Loucy (cell line): ENCODE measurements at regions not wholly inside any gene's neighbourhood (a gene's known extent, or its start where the extent isn't known, plus 50 kb on each side); places are given as distances from the start of the nearest gene placed in this dataset.

Experiments
- H2AFZ ChIP-seq: fragments of 200-600 bp; sonication (generic); 2 replicates; pipeline ENCODE4 v1.6.0; 2016; ENCODE audit warnings: antibody characterized with exemption, mild to moderate bottlenecking, low read length, moderate library complexity
- H3F3A ChIP-seq: fragments of 200-600 bp; 2 replicates; pipeline ENCODE4 v1.6.0; 2016; ENCODE audit warnings: antibody characterized with exemption, low read depth, mild to moderate bottlenecking
- H3K27me3 ChIP-seq: fragments of 200-600 bp; sonication (generic); 2 replicates; pipeline ENCODE4 v1.6.1; 2014; ENCODE audit warnings: low read length, mild to moderate bottlenecking; ENCODE audit not compliant: insufficient read depth, poor library complexity, severe bottlenecking
- H3K36me3 ChIP-seq: fragments of 200-600 bp; sonication (generic); 2 replicates; pipeline ENCODE4 v1.6.1; 2016; ENCODE audit warnings: low read length; ENCODE audit not compliant: insufficient read depth
- H3K4me1 ChIP-seq: fragments of 200-600 bp; sonication (generic); 2 replicates; pipeline ENCODE4 v1.5.1; 2014; ENCODE audit warnings: low read length, mild to moderate bottlenecking; ENCODE audit not compliant: insufficient read depth, poor library complexity, severe bottlenecking
- H3K4me2 ChIP-seq: fragments of 200-600 bp; sonication (generic); 2 replicates; pipeline ENCODE4 v1.6.0; 2014; ENCODE audit warnings: antibody characterized with exemption, low read length, low read depth, mild to moderate bottlenecking; ENCODE audit not compliant: poor library complexity, severe bottlenecking
- H3K4me3 ChIP-seq: fragments of 200-600 bp; sonication (generic); 2 replicates; pipeline ENCODE4 v1.5.1; 2014; ENCODE audit warnings: low read length, mild to moderate bottlenecking, mixed read lengths; ENCODE audit not compliant: poor library complexity, severe bottlenecking
- H3K79me2 ChIP-seq: fragments of 200-600 bp; sonication (generic); 2 replicates; pipeline ENCODE4 v1.6.1; 2014; ENCODE audit warnings: low read length; ENCODE audit not compliant: insufficient read depth
- H3K9ac ChIP-seq: fragments of 200-600 bp; sonication (generic); 2 replicates; pipeline ENCODE4 v1.6.0; 2014; ENCODE audit warnings: mild to moderate bottlenecking, low read depth, low read length, moderate library complexity; ENCODE audit not compliant: poor library complexity, severe bottlenecking
- H3K9me2 ChIP-seq: fragments of 200-600 bp; sonication (generic); replicated peaks from 2 replicates; pipeline ENCODE4 v1.6.1; 2016; ENCODE audit warnings: low read depth, low read length, mixed read lengths
- H3K9me3 ChIP-seq: fragments of 200-600 bp; sonication (generic); 2 replicates; pipeline ENCODE4 v1.6.1; 2014; ENCODE audit warnings: mild to moderate bottlenecking, antibody characterized with exemption, low read length, low read depth; ENCODE audit not compliant: insufficient read depth
- H4K20me1 ChIP-seq: fragments of 200-600 bp; sonication (generic); 2 replicates; pipeline ENCODE4 v1.6.0; 2014; ENCODE audit warnings: antibody characterized with exemption, low read length, mild to moderate bottlenecking; ENCODE audit not compliant: insufficient read depth, poor library complexity, severe bottlenecking
- EZH2phosphoT487 ChIP-seq: fragments of 200-600 bp; IDR thresholded peaks from 2 replicates; pipeline ENCODE4 v1.6.1; 2018; ENCODE audit warnings: antibody characterized with exemption, mild to moderate bottlenecking, moderate library complexity, borderline replicate concordance
- TF ChIP-seq, protein P1 (sequence below): fragments of 200-600 bp; sonication (generic); conservative IDR thresholded peaks from 2 replicates; pipeline ENCODE4 v1.5.1; 2014; ENCODE audit warnings: mild to moderate bottlenecking, antibody characterized with exemption, low read length

DNA sequence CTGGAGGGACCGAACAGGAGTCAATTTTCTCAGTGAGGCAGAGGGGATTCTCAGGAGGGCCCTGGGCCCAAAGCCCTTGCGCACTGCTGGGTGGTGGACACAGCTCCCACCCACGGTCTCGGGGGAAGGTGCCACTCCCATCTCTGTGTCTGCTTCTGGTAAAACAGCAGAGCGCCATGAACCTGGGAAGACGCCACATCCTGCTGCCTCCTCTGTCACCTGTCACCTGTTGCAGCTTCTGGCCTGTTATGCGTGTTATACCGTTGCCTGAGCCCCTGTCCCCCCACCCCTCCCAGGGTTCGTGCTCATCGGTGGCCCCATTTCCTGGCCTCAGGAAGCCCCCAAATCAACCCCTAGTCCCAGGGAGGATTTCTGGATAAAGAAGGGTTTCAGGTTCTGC is 125.8 kb upstream of the AJAP1 start:
- H3K27me3 ChIP-seq, result no peaks in the 10 kb centered on the region
- no peaks in the 10 kb centered on the region for H3K79me2 ChIP-seq
- no peaks in the 10 kb centered on the region for H4K20me1 ChIP-seq
- H3K4me3 ChIP-seq, result no peak overlapping the region
- no peaks in the 10 kb centered on the region for H3K36me3 ChIP-seq
- no peak for TF ChIP-seq EZH2phosphoT487
- TF ChIP-seq, protein P1, sequence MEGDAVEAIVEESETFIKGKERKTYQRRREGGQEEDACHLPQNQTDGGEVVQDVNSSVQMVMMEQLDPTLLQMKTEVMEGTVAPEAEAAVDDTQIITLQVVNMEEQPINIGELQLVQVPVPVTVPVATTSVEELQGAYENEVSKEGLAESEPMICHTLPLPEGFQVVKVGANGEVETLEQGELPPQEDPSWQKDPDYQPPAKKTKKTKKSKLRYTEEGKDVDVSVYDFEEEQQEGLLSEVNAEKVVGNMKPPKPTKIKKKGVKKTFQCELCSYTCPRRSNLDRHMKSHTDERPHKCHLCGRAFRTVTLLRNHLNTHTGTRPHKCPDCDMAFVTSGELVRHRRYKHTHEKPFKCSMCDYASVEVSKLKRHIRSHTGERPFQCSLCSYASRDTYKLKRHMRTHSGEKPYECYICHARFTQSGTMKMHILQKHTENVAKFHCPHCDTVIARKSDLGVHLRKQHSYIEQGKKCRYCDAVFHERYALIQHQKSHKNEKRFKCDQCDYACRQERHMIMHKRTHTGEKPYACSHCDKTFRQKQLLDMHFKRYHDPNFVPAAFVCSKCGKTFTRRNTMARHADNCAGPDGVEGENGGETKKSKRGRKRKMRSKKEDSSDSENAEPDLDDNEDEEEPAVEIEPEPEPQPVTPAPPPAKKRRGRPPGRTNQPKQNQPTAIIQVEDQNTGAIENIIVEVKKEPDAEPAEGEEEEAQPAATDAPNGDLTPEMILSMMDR, result no peak
- no peaks in the 10 kb centered on the region for H3K4me1 ChIP-seq
- no peaks in the 10 kb centered on the region for H3K9me2 ChIP-seq
- H3K9ac ChIP-seq, result no peak overlapping the region
- H3K9me3 ChIP-seq, result peaks cover 2% of the 10 kb centered on the region; the same call in 1 of the 2 replicates
- no peak overlapping the region for H3K4me2 ChIP-seq
- H3F3A ChIP-seq, result no peaks in the 10 kb centered on the region
- no peak overlapping the region for H2AFZ ChIP-seq

DNA sequence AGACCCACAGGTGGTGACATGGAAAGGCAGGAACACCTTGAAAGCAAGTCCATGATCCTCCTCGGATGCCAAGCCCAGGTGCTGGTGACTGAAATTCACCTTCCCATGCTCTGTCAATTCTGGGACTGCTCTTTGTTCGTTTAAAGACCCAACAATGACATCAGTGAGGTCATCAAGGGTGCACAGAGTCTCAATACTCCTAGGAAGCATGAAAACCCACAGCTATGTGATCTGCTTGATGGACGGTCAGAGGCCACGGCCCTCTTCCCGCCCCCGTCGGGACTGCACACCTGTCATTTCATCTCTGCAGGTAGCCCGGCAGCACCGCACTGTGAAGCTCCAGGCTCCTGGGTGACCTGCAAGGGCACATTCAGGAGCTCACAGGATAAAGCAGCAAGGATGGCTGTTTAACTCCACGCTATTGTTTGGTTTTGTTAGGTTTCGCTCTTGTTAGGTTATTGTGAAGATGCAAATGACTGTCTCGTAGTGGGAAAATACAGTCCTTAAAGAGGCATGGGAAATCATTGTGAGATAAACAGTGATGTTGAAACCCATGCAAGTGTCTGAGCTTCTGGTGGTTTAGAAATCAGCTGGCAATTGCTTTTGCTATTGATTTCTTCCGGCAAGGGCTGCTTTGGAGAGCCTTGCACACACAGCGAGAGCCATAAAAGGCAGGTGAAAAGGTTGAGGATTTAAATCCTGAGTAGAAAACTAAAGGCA is 124.8 kb upstream of the AJAP1 start:
- Histone ChIP-seq H3K9me2 (no peaks in the 10 kb centered on the region), H3K79me2 (no peaks in the 10 kb centered on the region), H3K4me1 (no peaks in the 10 kb centered on the region), H3K9ac (no peak overlapping the region), H3K4me3 (no peak overlapping the region), H3K27me3 (no peaks in the 10 kb centered on the region), H3K4me2 (no peak overlapping the region), H3F3A (no peaks in the 10 kb centered on the region), H4K20me1 (no peaks in the 10 kb centered on the region), H3K9me3 (peaks cover 2% of the 10 kb centered on the region; the same call in 1 of the 2 replicates), H3K36me3 (no peaks in the 10 kb centered on the region), H2AFZ (no peak overlapping the region)
- TF ChIP-seq, protein P1, result no peak
- TF ChIP-seq EZH2phosphoT487, result no peak

- Histone ChIP-seq H3F3A (no peaks in the 10 kb centered on the region), H3K9me2 (no peaks in the 10 kb centered on the region), H3K36me3 (no peaks in the 10 kb centered on the region), H3K4me1 (no peaks in the 10 kb centered on the region), H4K20me1 (no peaks in the 10 kb centered on the region), H3K4me3 (no peak overlapping the region), H3K9me3 (peaks cover 2% of the 10 kb centered on the region; the same call in 1 of the 2 replicates), H2AFZ (no peak overlapping the region), H3K4me2 (no peak overlapping the region), H3K27me3 (no peaks in the 10 kb centered on the region), H3K79me2 (no peaks in the 10 kb centered on the region), H3K9ac (no peak overlapping the region)
- TF ChIP-seq, protein P1, result no peak
- no peak for TF ChIP-seq EZH2phosphoT487
Measured at GRCh38 chr1:4530166-4530785, 124.1 kb upstream of the AJAP1 start.
